K562 (cell line): ENCODE measurements at regions not wholly inside any gene's neighbourhood (a gene's known extent, or its start where the extent isn't known, plus 50 kb on each side); places are given as distances from the start of the nearest gene placed in this dataset.

Experiments used
- ATAC-seq: fragments of 200-7000 bp; cut with Tn5 transposase; 3 replicates; pipeline ENCODE4 v1.9.1; 2020; ENCODE audit warnings: moderate library complexity
- BruUV-seq: library from RNA; stranded (reverse); fragments of 400-500 nt; replicated peaks from 2 replicates; lab custom pipeline; 2021; lab: Mats Ljungman, UMichigan
- CTCF ChIA-PET: fragments of 300-600 bp; formaldehyde crosslinking; extraction: SDS; loops from one replicate; lab custom pipeline; 2021; ENCODE audit warnings: low intra/inter-chr PET ratio; lab: Yijun Ruan, JAX
- POLR2A ChIA-PET: fragments of 300-600, 350-650 bp; sonication (Branson Sonifier 250); formaldehyde crosslinking; extraction: SDS; loops from one replicate; lab custom pipeline; 2021; ENCODE audit warnings: antibody characterized with exemption, inconsistent platforms; lab: Yijun Ruan, JAX
- DNase-seq, 4 experiments: peaks; one replicate each; pipeline versions ENCODE4 v3.0.0 to v3.0.0-alpha.2; 2011 to 2018; ENCODE audit warnings: low spot score in 3 of 4, mixed read lengths in 3 of 4; ENCODE audit errors: extremely low read depth in 1 of 4
- FAIRE-seq: peaks from 2 replicates; lab custom pipeline; 2011; peaks lifted over from hg19 to GRCh38; lab: Jason Lieb, UNC
- H2AFZ ChIP-seq: 2 replicates; pipeline ENCODE4 v1.6.0; 2011; ENCODE audit warnings: low read depth, low read length, control low read depth, inconsistent platforms
- H3K27ac ChIP-seq: fragments of 200-600 bp; 3 replicates; pipeline ENCODE4 v1.8.0; 2011; ENCODE audit warnings: low read depth, mild to moderate bottlenecking, control low read depth, inconsistent platforms, low read length, moderate library complexity, mixed read lengths; ENCODE audit errors: extremely low read depth
- H3K27me3 ChIP-seq, 2 experiments: fragments of 300-600 bp in 1 of 2; 2 replicates in 1 of 2; 3 replicates in 1 of 2; pipeline versions ENCODE4 v1.6.0 to v1.8.0; 2011; ENCODE audit warnings: inconsistent platforms in 2 of 2, low read length in 2 of 2, mild to moderate bottlenecking in 1 of 2, mixed read lengths in 1 of 2, moderate library complexity in 1 of 2; ENCODE audit not compliant: control insufficient read depth in 2 of 2, insufficient read depth in 2 of 2
- H3K36me3 ChIP-seq: fragments of 300-600 bp; 3 replicates; pipeline ENCODE4 v1.8.0; 2011; ENCODE audit warnings: mild to moderate bottlenecking, low read length, inconsistent platforms; ENCODE audit not compliant: control insufficient read depth, insufficient read depth
- H3K4me1 ChIP-seq, 2 experiments: fragments of 200-600 bp in 1 of 2; replicated peaks in 1 of 2; 2 replicates in 1 of 2; 3 replicates in 1 of 2; pipeline versions ENCODE4 v1.5.1 to v1.8.0; 2011; ENCODE audit warnings: inconsistent platforms in 2 of 2, low read length in 2 of 2, mild to moderate bottlenecking in 1 of 2, mixed read lengths in 1 of 2, moderate library complexity in 1 of 2; ENCODE audit not compliant: control insufficient read depth in 2 of 2, insufficient read depth in 2 of 2
- H3K4me2 ChIP-seq: 2 replicates; pipeline ENCODE4 v1.6.1; 2011; ENCODE audit warnings: low read length, control low read depth, inconsistent platforms, mixed read lengths; ENCODE audit not compliant: insufficient read depth
- H3K4me3 ChIP-seq: fragments of 200-600 bp; sonication (generic), shearing (Covaris generic); 2 replicates; pipeline ENCODE4 v1.5.1; 2016; ENCODE audit warnings: control low read depth, inconsistent platforms
- H3K79me2 ChIP-seq: fragments of 200-600 bp; 3 replicates; pipeline ENCODE4 v1.8.0; 2011; ENCODE audit warnings: low read length, inconsistent platforms; ENCODE audit not compliant: control insufficient read depth, insufficient read depth
- H3K9ac ChIP-seq, 2 experiments: 2 replicates each; pipeline versions ENCODE4 v1.6.0 to v1.6.1; 2011; ENCODE audit warnings: low read depth in 2 of 2, low read length in 2 of 2, control low read depth in 1 of 2, inconsistent platforms in 1 of 2, mild to moderate bottlenecking in 1 of 2, mixed read lengths in 1 of 2; ENCODE audit not compliant: insufficient read depth in 1 of 2
- H3K9me1 ChIP-seq: one replicate; pipeline ENCODE4 v1.6.0; 2011; ENCODE audit warnings: inconsistent platforms, mild to moderate bottlenecking, low read length, moderate library complexity; ENCODE audit not compliant: control insufficient read depth, insufficient read depth
- H3K9me3 ChIP-seq: replicated peaks from 2 replicates; pipeline ENCODE4 v1.5.1; 2011; ENCODE audit warnings: low read depth, low read length, inconsistent platforms; ENCODE audit not compliant: control insufficient read depth, insufficient read depth
- H4K20me1 ChIP-seq: replicated peaks from 2 replicates; pipeline ENCODE4 v1.6.1; 2011; ENCODE audit warnings: low read length, inconsistent platforms, mixed read lengths; ENCODE audit not compliant: control insufficient read depth, insufficient read depth
- ATF6 ChIP-seq: sonication (generic); formaldehyde crosslinking; IDR thresholded peaks from 2 replicates; pipeline ENCODE4 v1.4.0; 2020; ENCODE audit warnings: mild to moderate bottlenecking, missing genetic modification reagents
- CHD1 ChIP-seq: fragments of 200-600 bp; sonication (generic); IDR thresholded peaks from one replicate; pipeline ENCODE4 v1.6.1; 2012; ENCODE audit warnings: mild to moderate bottlenecking, moderate library complexity, low read length, inconsistent platforms
- CREB1 ChIP-seq, 2 experiments: sonication (generic) in 1 of 2; formaldehyde crosslinking in 1 of 2; IDR thresholded peaks; 2 replicates each; pipeline versions ENCODE4 v1.6.1 to v1.8.0; 2012 to 2022; ENCODE audit warnings: inconsistent platforms in 1 of 2, mild to moderate bottlenecking in 1 of 2, missing genetic modification reagents in 1 of 2, moderate library complexity in 1 of 2
- HMG20B ChIP-seq: fragments of 250-450 bp; sonication (Bioruptor Pico); IDR thresholded peaks from 2 replicates; pipeline ENCODE4 v1.5.0; 2021; ENCODE audit warnings: mild to moderate bottlenecking
- MAFK ChIP-seq: IDR thresholded peaks from 2 replicates; pipeline ENCODE4 v1.6.1; 2011; ENCODE audit warnings: low read length, improper control_type of control experiment
- SMARCB1 ChIP-seq: IDR thresholded peaks from 2 replicates; pipeline ENCODE4 v1.6.1; 2011; ENCODE audit warnings: improper control_type of control experiment, low read depth; ENCODE audit not compliant: insufficient read length
- ZNF184 ChIP-seq: sonication (generic); formaldehyde crosslinking; IDR thresholded peaks from 2 replicates; pipeline ENCODE4 v1.5.0; 2020; ENCODE audit warnings: missing genetic modification reagents
- WGBS: fragments of 100-300 bp; shearing (Covaris generic); methylation state at CpG from one replicate; pipeline ENCODE4 v1.1.6; 2016; ENCODE audit warnings: low coverage, mixed read lengths; ENCODE audit not compliant: insufficient coverage; ENCODE audit errors: missing lambda C conversion rate; 5-methylcytosine and 5-hydroxymethylcytosine counted together
- in situ Hi-C: fragments of 300-500 bp; cut with MboI; formaldehyde crosslinking; loops from 4 replicates; pipeline ENCODE4 v1.15.0; 2018; ENCODE audit warnings: inconsistent platforms, mixed read lengths
- intact Hi-C: fragments of 100-400 bp; cut with micrococcal nuclease; formaldehyde crosslinking; loops from 2 replicates; pipeline ENCODE4 v1.14.2; 2022

DNA sequence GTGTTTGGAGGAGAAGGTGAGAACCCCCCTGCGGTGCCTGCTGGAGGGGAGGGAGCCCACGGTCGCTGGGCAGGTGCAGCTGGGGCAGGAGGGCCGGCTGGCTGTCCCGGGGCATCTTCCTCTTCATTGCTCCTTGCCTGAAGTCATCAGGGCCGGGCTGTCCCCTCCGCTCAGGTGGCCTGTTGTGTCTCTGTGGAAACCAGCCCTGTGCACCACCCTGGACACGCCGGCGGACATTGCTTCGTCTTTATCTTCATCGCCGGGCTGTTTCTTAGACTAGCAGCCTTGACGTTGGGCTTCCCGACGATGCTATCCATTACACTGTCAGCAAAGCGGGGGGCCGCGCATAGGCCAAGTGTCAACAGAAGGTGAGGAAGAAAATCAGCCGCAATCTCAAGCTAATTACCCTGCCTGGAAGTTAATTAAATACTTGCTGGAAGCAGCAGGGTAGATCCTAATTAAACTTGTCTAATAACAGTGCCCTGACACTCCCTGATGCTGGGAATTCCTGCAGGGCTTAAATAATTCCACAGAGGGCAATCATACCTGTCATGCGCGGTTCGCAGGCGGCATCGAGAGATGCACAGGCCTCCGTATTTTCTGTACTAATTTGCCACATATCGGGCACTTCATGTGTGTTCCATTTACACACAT is 111.4 kb upstream of the SOX1 start:
- Histone ChIP-seq H3K4me2 (no peak overlapping the region), H3K79me2 (no peaks in the 10 kb centered on the region), H3K36me3 (no peaks in the 10 kb centered on the region)
- POLR2A ChIA-PET = no interaction called here
- CTCF ChIA-PET = no interaction called here
- FAIRE-seq (no peak), ATAC-seq (no peak; the same call in 2 of the 3 replicates)
- no peak for TF ChIP-seq CHD1
- TF ChIP-seq CREB1 (IDR thresholded peaks at IDR 0.05) = no peak
- TF ChIP-seq CREB1 (CRISPR knock-in tag; IDR thresholded peaks at IDR 0.05) = no peak
- TF ChIP-seq ZNF184 = no peak
- no peak for TF ChIP-seq ATF6 (CRISPR knock-in tag)
- TF ChIP-seq SMARCB1 = no peak
- TF ChIP-seq MAFK = no peak
- TF ChIP-seq HMG20B = no peak
- TF ChIP-seq, all 486 proteins: peak for 0
- Histone ChIP-seq H3K27ac (no peak overlapping the region), H3K9me3 (no peaks in the 10 kb centered on the region), H3K27me3 (peaks cover 0 to 24% of the 10 kb centered on the region in 2 experiments; a peak in 4 of 5 replicates), H2AFZ (no peak overlapping the region), H4K20me1 (no peaks in the 10 kb centered on the region), H3K9ac (no peak overlapping the region), H3K4me3 (no peak overlapping the region), H3K4me1 (no peaks in the 10 kb centered on the region), H3K9me1 (no peaks in the 10 kb centered on the region)
- in situ Hi-C loops = no loop called here
- intact Hi-C loops = no loop called here
- BruUV-seq = no TSS peak
- no peak for DNase-seq
- WGBS = 8% methylated on average over 24 of the region's 27 CpGs
